NCI-H82 (cell line): ENCODE measurements at regions not wholly inside any gene's neighbourhood (a gene's known extent, or its start where the extent isn't known, plus 50 kb on each side); places are given as distances from the start of the nearest gene placed in this dataset.

Experiments used
- DNase-seq: peaks from one replicate; lab custom pipeline; 2025; lab: John Stamatoyannopoulos, UW

DNA sequence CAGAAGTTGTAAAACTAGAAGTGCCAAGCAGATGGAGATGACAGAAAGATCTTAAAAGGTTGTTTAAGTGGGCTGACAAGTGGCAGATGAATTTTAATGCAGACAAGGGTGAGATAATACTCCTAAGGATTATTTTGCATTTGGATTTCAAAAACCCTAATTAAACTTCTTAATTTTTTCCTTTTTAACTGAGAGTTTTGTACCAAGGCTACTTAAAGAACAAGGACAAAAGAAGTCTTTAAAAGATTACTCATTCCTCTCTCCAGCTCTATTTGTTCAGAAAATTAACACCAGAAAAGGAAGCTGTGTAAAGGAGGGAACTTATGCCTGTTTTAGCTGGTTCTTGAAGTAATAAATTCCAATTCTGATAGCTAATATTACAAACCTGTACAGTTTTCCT, 275.4 kb downstream of the ETNK1 start:
- DNase-seq = no peak

GRCh38 chr12:22904485-22904884, 279.5 kb downstream of the ETNK1 start:
- DNase-seq = no peak

- no peak for DNase-seq
Measured at GRCh38 chr12:22916241-22916640, 291.3 kb downstream of the ETNK1 start.

DNA sequence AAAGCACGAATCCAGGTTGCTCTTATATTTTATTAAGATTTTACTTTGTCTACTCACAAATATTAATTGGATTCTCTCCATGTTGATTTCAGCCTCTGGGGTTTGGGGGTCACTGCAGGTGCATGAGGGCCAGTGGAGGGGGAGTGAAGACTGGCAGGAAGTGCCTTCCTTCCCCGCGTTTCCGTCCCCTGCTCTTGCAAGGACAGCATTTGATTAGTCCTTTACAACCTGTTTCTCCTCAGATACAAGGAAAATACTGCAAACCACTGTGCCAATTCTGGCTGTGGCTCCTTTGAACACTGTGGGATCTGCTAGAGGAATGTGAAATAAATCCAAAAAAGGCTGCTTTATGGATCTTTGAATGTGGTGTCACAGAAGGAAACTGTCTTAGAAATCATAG, 291.8 kb downstream of the ETNK1 start:
- no peak for DNase-seq

DNA sequence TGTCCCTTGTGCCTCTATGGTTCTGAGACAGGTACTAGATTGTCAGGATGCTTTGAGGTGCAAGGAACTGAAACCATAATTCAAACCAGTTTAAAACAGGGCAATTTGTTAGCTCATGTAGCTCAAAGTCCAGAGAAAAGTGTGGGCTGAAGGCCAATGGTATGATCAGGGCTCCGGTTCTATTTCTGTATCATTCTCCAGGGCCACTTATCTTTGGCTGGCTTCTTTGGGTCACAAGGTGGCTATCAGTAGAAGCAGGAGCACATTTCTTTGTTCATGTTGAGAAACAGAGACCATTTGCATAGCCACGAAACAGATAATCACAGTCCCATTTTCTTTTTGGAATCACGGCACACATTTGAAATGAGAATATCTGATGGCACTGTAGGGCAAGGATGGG, 294.9 kb downstream of the ETNK1 start:
- DNase-seq = no peak

- DNase-seq = no peak
Measured at GRCh38 chr12:22923768-22924167, 298.8 kb downstream of the ETNK1 start.

DNA sequence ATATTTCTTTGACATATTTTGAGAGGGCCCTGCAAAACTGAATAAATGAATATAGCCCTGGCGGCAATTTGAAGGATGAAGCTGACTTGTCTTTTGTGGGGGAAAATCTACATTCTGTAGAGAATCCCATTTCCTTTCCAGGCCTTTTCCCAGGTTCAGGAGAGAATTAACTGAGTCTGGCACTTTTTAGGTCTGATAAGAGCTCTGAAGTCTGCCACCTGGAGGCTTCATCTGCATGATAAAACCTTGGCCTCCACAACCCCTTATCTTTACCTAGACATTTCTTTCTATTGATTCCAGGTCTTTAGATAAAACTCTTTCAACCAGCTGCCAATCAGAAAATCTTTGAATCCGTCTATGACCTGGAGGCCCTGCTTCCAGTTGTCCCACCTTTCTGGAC, 299.4 kb downstream of the ETNK1 start:
- DNase-seq = no peak

- DNase-seq = no peak
Measured at GRCh38 chr12:22925623-22926022, 300.7 kb downstream of the ETNK1 start.

- no peak for DNase-seq
Measured at GRCh38 chr12:22932431-22932830, 307.5 kb downstream of the ETNK1 start.

GRCh38 chr12:22935090-22935489, 310.1 kb downstream of the ETNK1 start:
- DNase-seq = no peak

- DNase-seq = peak; percentile 45
Measured at GRCh38 chr12:22935501-22935900, 310.5 kb downstream of the ETNK1 start.

- DNase-seq = no peak
Measured at GRCh38 chr12:22938323-22938722, 313.4 kb downstream of the ETNK1 start.

DNA sequence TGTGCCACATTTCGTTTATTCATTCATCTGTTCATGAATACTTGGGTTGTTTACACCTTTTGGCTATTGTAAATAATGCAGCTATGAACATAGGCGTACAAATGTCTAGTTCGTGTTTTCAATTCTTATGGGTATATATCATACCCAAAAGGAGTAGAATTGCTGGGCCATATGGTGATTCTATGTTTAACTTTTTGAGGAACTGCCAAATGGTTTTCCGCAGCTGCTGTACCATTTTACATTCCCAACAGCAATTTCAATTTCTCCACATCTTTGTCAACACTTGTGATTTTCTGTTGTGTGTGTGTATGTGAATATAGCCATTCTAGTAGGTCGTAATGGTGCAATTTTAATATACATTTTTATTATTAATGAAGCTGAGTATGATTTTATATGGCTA, 326.2 kb downstream of the ETNK1 start:
- no peak for DNase-seq

DNA sequence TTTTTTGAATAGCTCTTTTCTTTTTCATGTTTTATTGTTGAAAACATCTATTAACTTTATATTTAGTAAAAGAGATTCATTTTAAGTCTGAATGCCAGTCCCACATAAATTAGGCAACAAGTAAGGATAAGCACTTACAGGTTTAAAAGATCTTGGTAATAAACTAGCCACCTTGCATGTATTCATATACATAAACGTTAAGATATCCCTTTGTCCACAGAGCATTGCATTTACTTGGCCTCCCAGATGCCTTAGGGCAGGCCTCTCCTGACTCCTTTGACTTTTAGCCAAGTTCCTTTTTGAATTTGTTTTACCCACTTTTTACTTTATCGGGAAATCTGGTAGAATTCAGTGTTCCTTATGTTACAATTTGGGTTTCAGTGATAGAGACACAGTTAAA, 331.7 kb downstream of the ETNK1 start:
- no peak for DNase-seq

DNA sequence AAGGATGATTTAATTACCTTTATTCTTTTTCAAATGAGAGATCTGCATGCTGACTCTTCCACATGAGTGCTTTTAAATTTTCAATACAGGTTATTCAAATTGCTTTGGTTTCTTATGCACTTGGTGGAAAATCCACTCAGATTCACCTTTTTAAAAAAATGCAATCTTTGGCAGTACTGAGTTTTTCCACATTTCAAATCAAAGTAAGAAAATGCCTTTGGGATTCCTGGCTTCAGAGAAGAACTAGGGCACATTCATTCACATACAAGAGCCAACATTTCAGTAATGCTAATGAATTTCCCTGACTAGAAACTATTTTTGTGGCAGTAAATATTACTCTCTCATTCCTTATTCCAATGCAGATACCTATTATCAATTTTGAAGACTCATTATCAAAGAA, 342.2 kb downstream of the ETNK1 start:
- DNase-seq = no peak

GRCh38 chr12:22969521-22969920, 344.6 kb downstream of the ETNK1 start:
- DNase-seq = peak; percentile 43

DNA sequence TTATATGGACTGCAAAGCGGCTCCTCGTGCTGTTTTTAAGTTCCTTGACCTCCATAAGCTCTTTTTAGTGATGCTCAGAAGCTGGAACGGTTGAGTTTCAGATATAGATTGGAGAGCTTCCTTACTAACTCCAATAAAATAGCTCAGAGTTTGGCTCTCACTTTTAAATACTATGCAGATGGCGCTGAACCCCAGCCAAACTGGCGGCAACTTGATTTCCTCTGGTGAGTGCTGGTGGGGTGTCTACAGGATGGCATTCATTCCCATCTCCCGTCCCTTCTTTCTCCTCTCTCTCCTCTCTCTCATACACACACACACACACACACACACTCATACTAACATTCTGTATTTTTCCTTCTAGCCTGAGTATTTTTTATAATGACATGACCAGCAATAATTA, 346.3 kb downstream of the ETNK1 start:
- DNase-seq = no peak

- no peak for DNase-seq
Measured at GRCh38 chr12:22971701-22972191, 346.8 kb downstream of the ETNK1 start.

- no peak for DNase-seq
Measured at GRCh38 chr12:22974865-22975264, 349.9 kb downstream of the ETNK1 start.

- no peak for DNase-seq
Measured at GRCh38 chr12:22978962-22979361, 354.0 kb downstream of the ETNK1 start.

DNA sequence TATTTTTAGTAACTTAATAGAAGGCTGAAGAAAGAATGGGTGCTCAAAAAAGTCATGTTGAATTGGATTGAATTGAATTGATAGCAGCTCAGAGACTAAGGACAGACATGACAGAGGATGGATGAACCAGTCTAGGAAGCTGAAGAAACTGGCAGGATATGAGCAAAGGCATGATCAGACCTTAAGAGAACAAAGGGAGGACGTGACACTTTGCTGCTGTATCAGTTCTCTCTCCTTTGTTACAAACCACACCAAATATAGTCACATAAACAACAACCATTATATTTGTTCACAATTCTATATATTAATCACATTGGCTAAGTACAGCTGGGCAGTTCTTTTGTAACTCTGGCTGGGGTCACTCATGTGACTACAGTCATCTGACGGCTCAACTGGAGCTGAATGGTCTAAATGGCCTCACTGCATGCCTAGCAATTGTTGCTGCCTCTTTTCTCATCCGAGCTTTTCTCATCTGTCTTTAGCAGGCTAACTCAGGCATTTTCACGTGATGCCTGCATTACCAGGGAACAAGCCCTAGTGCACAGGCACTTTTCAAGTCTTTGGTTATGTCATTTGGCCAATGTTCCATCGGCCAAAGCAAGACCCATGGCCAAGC, 355.0 kb downstream of the ETNK1 start:
- DNase-seq = no peak

GRCh38 chr12:22981711-22982110, 356.7 kb downstream of the ETNK1 start:
- DNase-seq = peak; percentile 6

DNA sequence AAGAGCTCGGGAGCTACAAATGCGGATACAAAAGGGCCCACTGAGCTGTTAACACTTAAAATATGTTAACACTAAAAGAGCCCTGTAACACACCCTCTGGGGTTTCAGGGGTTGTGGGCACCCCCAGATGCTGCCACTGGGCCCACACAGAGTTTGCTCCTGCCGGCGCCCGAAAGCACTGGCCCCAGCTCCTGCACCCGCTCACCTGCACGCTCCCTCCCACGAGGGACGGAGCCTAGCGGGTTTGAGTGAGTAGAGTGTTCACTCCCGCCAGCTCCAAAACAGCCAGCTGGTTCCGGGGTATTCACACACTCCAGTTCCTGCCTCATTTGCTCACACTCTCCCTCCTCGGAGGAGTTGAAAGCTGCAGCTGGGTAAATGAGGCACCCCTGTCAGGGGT, 357.7 kb downstream of the ETNK1 start:
- DNase-seq = no peak

DNA sequence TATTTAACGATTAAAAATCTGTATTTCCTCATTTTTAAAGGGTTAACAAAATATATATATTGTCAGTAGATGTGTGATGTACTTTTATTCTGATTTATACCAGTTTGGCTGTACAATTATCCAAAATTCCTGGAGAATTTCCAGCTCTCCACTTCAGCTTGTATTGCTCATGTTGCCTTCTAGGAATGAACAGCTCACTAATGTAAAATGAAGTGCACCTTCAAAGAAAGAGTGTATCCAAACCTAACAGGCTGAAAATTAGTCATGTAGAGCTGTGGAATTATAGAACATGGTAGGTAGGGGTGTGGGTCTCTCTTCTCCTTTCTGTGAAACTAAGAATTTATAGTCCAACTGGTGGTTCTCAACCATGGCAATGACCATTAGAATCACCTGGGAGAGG, 362.0 kb downstream of the ETNK1 start:
- DNase-seq = no peak

GRCh38 chr12:22990501-22990900, 365.5 kb downstream of the ETNK1 start:
- DNase-seq = no peak
